DND-41 (cell line): ENCODE measurements at regions not wholly inside any gene's neighbourhood (a gene's known extent, or its start where the extent isn't known, plus 50 kb on each side); places are given as distances from the start of the nearest gene placed in this dataset.

Experiments
- ATAC-seq: fragments of 200-7000 bp; cut with Tn5 transposase; 3 replicates; pipeline ENCODE4 v1.9.1; 2021; ENCODE audit warnings: low read depth; ENCODE audit not compliant: insufficient read depth
- DNase-seq: peaks from one replicate; pipeline ENCODE4 v3.0.0-alpha.2; 2020
- H2AFZ ChIP-seq: 2 replicates; pipeline ENCODE4 v1.6.0; 2012; ENCODE audit warnings: low read depth, low read length
- H3K27ac ChIP-seq: 2 replicates; pipeline ENCODE4 v1.5.1; 2012; ENCODE audit warnings: low read length, inconsistent platforms
- H3K27me3 ChIP-seq: fragments of 200-600 bp; sonication (generic); 2 replicates; pipeline ENCODE4 v1.6.0; 2012; ENCODE audit warnings: low read length, mild to moderate bottlenecking, inconsistent platforms; ENCODE audit not compliant: insufficient read depth, poor library complexity
- H3K36me3 ChIP-seq: 2 replicates; pipeline ENCODE4 v1.5.1; 2012; ENCODE audit warnings: low read length, inconsistent platforms; ENCODE audit not compliant: insufficient read depth
- H3K4me1 ChIP-seq: 2 replicates; pipeline ENCODE4 v1.5.1; 2012; ENCODE audit warnings: mild to moderate bottlenecking, low read length; ENCODE audit not compliant: insufficient read depth
- H3K4me2 ChIP-seq: 2 replicates; pipeline ENCODE4 v1.6.0; 2012; ENCODE audit warnings: mild to moderate bottlenecking, moderate library complexity, low read length, inconsistent platforms; ENCODE audit not compliant: insufficient read depth
- H3K4me3 ChIP-seq, 2 experiments: fragments of 200-600 bp in 1 of 2; shearing (Covaris generic) in 1 of 2; 2 replicates each; pipeline ENCODE4 v1.5.1; 2012 to 2016; ENCODE audit warnings: inconsistent platforms in 2 of 2, low read length in 2 of 2, mild to moderate bottlenecking in 2 of 2, low read depth in 1 of 2, moderate library complexity in 1 of 2
- H3K79me2 ChIP-seq: 2 replicates; pipeline ENCODE4 v1.6.0; 2012; ENCODE audit warnings: low read length, inconsistent platforms; ENCODE audit not compliant: insufficient read depth
- H3K9ac ChIP-seq: 2 replicates; pipeline ENCODE4 v1.6.0; 2012; ENCODE audit warnings: low read depth, mild to moderate bottlenecking, inconsistent platforms, low read length, moderate library complexity
- H3K9me3 ChIP-seq: 2 replicates; pipeline ENCODE4 v1.5.1; 2012; ENCODE audit warnings: low read length, moderate library complexity, mild to moderate bottlenecking, inconsistent platforms; ENCODE audit not compliant: insufficient read depth, severe bottlenecking
- H4K20me1 ChIP-seq: 2 replicates; pipeline ENCODE4 v1.6.0; 2012; ENCODE audit warnings: low read length; ENCODE audit not compliant: insufficient read depth
- EZH2 ChIP-seq: IDR thresholded peaks from 3 replicates; pipeline ENCODE4 v1.6.1; 2012; ENCODE audit warnings: borderline replicate concordance, low read depth, mild to moderate bottlenecking, moderate library complexity, low read length, inconsistent platforms; ENCODE audit not compliant: severe bottlenecking
- TF ChIP-seq, protein P1 (sequence below): IDR thresholded peaks from 2 replicates; pipeline ENCODE4 v1.5.1; 2012; ENCODE audit warnings: borderline replicate concordance, low read length, moderate library complexity, mild to moderate bottlenecking; ENCODE audit not compliant: poor library complexity, severe bottlenecking; ENCODE audit errors: extremely low read depth

DNA sequence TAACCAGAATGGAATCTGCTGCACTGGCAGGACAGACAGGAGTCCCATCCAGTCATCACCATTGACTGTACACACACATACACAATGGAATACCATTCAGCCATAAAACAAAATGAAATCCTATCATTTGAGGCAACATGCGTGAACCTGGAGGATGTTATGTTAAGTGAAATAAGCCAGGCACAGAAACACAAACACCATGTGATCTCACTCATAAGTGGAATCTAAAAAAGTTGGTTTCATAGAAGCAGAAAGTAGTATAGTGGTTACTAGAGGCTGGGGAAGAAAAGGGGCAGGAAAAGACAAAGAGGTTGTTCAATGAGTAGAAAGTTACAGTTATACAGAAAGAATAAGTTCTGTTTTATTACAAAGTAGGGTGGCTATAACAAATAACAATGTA is 884.0 kb upstream of the ACO1 start:
- Histone ChIP-seq H3K4me3 (no peak overlapping the region), H3K9ac (no peak overlapping the region), H3K36me3 (no peaks in the 10 kb centered on the region), H4K20me1 (no peaks in the 10 kb centered on the region), H3K79me2 (no peaks in the 10 kb centered on the region), H3K9me3 (no peaks in the 10 kb centered on the region), H3K27ac (no peak overlapping the region), H2AFZ (no peak overlapping the region), H3K27me3 (no peaks in the 10 kb centered on the region), H3K4me1 (no peaks in the 10 kb centered on the region), H3K4me2 (no peak overlapping the region)
- no peak for TF ChIP-seq EZH2
- TF ChIP-seq, protein P1, sequence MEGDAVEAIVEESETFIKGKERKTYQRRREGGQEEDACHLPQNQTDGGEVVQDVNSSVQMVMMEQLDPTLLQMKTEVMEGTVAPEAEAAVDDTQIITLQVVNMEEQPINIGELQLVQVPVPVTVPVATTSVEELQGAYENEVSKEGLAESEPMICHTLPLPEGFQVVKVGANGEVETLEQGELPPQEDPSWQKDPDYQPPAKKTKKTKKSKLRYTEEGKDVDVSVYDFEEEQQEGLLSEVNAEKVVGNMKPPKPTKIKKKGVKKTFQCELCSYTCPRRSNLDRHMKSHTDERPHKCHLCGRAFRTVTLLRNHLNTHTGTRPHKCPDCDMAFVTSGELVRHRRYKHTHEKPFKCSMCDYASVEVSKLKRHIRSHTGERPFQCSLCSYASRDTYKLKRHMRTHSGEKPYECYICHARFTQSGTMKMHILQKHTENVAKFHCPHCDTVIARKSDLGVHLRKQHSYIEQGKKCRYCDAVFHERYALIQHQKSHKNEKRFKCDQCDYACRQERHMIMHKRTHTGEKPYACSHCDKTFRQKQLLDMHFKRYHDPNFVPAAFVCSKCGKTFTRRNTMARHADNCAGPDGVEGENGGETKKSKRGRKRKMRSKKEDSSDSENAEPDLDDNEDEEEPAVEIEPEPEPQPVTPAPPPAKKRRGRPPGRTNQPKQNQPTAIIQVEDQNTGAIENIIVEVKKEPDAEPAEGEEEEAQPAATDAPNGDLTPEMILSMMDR, result no peak
- ATAC-seq, result no peak
- DNase-seq, result no peak

DNA sequence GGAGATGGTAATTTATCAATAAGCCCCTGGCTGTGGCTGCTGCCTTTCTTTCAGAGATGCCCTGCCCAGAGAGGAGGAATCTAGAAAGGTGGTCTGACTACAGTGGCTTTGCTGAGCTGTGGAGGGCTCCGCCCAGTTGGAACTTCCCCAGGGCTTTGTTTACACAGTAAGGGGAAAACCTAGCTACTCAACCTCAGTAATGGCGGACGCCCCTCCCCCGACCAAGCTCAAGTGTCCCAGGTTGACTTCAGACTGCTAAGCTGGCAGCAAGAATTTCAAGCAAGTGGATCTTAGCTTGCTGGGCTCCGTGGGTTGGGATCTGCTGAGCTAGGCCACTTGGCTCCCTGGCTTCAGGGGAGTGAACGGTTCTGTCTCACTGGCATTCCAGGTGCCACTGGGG is 865.4 kb upstream of the ACO1 start:
- Histone ChIP-seq H3K27me3 (no peaks in the 10 kb centered on the region), H2AFZ (no peak overlapping the region), H3K4me2 (no peak overlapping the region), H4K20me1 (no peaks in the 10 kb centered on the region), H3K9me3 (no peaks in the 10 kb centered on the region), H3K36me3 (no peaks in the 10 kb centered on the region), H3K79me2 (no peaks in the 10 kb centered on the region), H3K4me1 (no peaks in the 10 kb centered on the region), H3K9ac (no peak overlapping the region), H3K27ac (no peak overlapping the region), H3K4me3 (no peak overlapping the region)
- no peak for TF ChIP-seq EZH2
- TF ChIP-seq, protein P1, result no peak
- DNase-seq (no peak), ATAC-seq (no peak)

DNA sequence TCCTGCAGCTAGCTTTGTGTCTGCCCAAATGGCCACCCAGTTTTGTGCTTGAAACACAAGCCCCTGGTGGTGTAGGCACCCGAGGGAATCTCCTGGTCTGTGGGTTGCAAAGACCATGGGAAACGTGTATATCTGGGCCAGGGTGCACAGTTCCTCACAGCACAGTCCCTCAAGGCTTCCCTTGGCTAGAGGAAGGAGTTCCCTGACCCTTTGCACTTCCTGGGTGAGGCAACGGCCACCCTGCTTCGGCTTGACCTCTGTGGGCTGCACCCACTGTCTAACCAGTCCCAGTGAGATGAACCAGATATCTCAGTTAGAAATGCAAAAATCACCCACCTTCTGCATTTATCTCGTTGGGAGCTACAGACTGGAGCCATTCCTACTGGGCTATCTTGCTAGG is 865.0 kb upstream of the ACO1 start:
- H3K36me3 ChIP-seq, result no peaks in the 10 kb centered on the region
- no peak overlapping the region for H2AFZ ChIP-seq
- no peaks in the 10 kb centered on the region for H3K4me1 ChIP-seq
- no peaks in the 10 kb centered on the region for H3K27me3 ChIP-seq
- no peak overlapping the region for H3K27ac ChIP-seq
- no peak overlapping the region for H3K4me3 ChIP-seq
- H4K20me1 ChIP-seq, result no peaks in the 10 kb centered on the region
- no peak overlapping the region for H3K9ac ChIP-seq
- ATAC-seq (no peak), DNase-seq (no peak)
- no peaks in the 10 kb centered on the region for H3K79me2 ChIP-seq
- H3K4me2 ChIP-seq, result no peak overlapping the region
- no peaks in the 10 kb centered on the region for H3K9me3 ChIP-seq
- TF ChIP-seq, protein P1, result no peak
- no peak for TF ChIP-seq EZH2

DNA sequence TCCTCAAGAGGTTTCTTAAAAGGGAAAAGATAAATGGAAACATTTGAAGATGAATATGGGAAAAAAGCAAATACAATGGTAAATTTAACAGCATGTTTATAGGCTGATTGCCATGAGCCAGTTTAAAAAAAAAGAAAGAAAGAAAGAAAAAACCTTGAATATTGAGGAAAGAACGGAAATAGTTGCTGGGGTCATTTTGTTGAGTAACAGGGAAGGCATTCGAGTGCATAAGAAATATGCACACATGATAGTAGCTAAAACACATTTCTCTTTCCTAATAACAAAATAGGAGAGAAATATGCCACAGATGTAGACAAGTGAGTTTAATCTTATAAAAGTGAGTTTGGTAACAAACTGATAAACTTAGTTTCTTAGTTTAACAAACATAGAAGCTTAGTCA is 864.6 kb upstream of the ACO1 start:
- Histone ChIP-seq H3K79me2 (no peaks in the 10 kb centered on the region), H3K27ac (no peak overlapping the region), H3K4me3 (no peak overlapping the region), H3K36me3 (no peaks in the 10 kb centered on the region), H3K9ac (no peak overlapping the region), H3K4me2 (no peak overlapping the region), H3K9me3 (no peaks in the 10 kb centered on the region), H3K27me3 (no peaks in the 10 kb centered on the region), H3K4me1 (no peaks in the 10 kb centered on the region), H4K20me1 (no peaks in the 10 kb centered on the region), H2AFZ (no peak overlapping the region)
- no peak for ATAC-seq
- DNase-seq, result no peak
- TF ChIP-seq, protein P1, result no peak
- no peak for TF ChIP-seq EZH2
